HG03378 (cell line): ENCODE measurements at regions not wholly inside any gene's neighbourhood (a gene's known extent, or its start where the extent isn't known, plus 50 kb on each side); places are given as distances from the start of the nearest gene placed in this dataset.

Source experiments
- ATAC-seq: cut with Tn5 transposase; IDR thresholded peaks from one replicate; pipeline ENCODE4 v1.9.1; 2021; ENCODE audit warnings: mild to moderate bottlenecking, moderate library complexity; ENCODE audit not compliant: unreplicated experiment

DNA sequence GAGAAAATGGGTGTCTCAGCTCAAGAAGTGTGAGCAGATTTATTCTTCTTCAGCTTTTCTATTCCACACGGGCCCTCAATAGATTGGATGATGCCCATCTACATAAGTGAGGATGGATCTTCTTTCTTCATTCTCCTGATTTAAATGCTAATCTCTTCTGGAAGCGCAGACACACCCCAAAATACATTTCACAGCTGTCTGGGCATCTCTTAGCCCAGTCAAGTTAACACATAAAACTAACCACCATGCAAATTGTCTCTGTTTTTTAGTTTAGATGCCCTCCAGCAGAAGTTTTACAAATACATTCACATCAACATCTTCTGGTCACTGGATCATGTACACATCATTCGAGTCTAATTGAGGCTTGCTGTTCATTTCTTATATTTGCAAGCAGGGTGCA, 249.0 kb upstream of the VCX3A start:
- no peak for ATAC-seq

DNA sequence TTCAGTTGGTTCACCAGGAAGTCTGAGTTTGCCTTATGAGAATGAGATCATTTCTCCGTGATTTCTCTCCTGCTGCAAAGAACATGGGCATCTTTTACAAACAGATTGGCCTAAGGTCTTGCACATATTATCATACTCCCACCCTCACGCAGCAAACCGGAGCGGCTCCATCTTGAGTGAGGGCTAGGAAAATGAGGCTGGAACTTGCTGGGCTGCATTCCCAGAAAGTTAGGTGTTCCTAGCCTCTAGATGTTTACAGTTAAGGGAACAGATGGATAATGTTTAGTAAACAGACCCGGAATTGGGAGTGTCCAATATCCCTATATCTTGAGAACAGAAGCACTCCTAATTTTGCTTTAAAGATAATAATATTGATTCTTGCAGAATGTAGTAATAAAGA, 247.9 kb upstream of the VCX3A start:
- no peak for ATAC-seq

DNA sequence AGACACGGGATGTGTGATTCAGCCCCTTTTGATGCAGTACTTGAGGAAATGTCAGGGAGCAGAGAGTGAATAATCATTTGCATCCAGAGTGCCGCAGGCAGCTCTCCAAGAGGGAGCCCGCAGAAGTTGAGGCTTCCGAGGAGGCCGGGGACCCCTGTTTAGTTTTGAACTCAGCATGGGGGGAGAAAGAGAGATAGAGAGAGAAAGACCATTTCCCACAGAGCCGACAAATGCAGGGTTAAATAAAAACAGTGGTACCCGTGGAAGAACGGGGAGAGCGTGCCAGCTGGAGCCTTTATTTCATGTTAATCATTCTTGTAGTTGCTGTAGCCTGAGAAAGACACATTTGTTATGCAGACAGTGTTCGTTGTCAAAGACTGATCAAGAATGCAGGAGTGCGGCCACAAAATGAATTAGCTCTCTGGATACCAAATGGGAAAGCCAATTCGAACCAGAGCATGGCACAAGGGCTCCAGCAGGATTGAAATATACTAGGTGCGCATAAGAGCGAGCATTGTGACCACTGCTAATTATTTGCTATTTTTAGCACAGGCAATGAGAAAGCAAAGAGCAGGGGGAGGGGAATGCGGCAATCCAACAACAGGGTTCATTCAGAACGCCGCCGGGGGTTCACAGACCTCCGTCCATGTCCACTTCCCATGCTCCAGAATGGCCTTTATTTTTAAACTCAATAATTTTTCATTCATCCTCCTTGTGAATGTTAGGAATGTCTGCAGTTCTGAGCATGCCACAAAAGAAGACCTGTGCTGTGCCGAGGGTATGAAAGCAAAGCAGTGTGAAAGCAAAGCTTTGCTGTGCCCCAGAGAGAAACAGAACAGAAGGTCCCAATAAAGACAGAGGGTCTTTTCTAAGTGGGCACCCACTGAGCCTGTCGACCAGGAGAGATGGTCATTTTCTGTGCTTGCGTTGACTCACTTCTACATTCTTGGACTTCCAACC, 243.9 kb upstream of the VCX3A start:
- no peak for ATAC-seq

DNA sequence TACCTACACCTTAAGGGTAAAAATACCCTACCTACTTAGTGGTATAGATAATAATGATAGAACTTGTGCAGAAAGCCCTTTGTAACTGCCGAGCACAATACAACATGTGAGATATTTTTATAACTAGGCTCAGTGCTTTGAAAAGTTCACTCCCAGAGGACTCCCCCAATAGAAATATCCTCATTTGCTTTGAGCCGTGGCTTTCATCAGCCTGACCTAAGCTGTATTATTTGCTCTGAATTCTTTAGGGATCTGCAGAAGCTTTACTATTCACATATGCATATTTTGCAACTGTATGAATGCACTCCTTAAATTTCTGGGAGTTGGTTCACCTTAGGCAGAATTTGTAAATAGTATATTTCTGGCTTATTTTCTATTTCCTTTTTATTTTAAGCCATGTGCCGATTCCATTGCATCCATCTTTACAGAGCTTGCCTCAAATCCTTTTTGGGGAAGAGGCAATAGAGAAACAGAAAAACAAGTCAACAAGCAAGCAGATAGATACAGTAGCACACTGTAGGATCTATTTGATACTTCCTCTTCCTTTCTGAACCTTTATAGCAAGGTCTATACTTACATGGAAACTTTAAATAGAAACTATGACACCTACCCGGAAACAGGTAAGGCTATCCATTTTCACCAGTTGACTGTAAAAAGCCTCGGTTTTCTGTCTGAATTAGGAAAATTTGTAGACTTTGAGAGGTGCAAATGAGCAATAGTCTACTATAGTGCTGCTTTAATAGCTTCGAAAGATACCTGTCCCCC, 242.5 kb upstream of the VCX3A start:
- ATAC-seq: peak; percentile 84

DNA sequence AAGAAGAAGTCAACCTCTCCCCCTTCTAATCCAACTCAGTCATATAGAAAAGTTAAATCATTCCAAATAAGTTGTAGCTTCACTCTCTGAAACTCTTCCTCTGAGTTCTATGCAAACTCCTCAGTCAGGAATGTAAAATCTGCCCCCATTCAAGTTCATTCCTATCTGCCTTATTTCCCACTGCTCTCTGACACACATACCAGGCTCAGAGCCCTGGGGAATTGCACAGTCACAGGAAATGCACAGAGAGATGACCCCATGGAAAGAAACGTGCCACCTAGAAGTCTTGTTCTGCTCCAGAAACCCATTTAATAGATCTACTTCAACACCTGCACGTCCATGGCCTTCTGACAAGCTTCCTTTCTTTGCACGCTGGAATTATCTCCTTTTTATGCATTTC, 236.0 kb upstream of the VCX3A start:
- ATAC-seq: no peak

DNA sequence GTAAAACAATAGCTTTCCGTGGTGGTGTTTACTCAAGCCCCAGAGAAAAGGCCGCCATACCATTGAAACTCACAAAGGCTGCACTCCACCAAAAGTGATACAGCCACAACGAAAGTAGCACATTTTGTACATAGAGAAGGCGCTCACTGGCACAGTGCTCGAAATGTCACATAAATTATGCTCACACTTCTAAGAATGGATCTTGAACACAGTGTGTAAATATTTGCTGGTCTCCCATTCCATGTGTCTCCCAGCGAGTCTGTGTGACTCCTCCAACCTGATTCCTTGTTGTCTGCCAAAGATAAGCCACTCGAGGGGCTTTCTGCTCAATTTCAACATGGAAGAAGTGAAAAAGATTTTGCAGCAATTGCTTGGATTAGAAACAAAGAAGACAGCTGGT, 234.0 kb upstream of the VCX3A start:
- no peak for ATAC-seq

DNA sequence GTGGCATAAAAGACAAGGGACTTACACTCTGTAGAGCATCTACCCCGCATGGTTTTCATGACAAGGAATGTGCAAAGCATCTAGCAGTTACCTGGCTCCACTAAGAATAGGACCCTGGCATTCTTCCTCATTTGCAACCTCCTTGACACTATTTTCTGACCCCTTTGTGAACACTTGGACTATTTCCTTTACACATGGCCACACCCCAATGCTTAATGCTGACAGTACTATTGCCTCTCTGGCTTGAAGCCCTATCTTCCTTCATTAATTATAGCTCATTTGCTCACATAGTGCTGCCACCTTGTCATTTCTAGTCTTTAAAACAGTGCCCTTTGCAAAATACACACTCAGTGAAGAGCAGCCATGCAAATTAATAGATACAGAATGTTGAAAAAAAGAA, 226.3 kb upstream of the VCX3A start:
- no peak for ATAC-seq

DNA sequence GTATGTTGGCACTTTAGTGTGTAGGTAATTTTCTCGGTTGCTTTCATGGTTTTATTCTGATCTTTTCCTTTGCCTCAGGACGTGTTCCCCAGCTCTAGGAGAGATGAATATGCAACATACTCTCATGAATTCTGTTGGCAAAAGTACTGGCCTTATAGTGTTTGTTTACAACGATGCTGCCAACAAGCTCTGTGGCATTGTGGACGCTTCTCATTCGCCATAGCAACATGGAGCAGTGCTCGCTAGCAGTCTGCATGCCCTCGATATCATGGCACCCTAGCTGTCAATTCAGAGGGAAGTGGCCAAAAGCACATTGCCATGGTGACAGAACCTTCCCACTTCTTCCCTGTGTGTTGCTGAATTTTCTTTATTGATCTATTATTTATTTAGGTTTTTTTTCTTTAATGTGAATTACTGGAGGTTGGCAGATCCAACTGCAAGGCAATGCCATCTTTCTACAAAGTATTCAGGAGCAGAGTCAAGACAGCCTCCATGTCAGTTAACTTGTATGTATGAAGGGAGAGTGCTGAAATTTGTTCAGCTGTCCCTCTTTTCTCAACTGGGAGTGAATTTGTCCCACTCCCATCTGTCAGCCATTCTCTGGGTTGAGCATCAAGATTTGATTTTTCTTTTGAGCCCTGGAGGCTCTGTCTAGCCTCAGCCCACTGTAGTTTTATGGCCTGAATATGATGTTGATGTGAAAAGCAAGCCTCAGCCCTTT, 224.9 kb upstream of the VCX3A start:
- ATAC-seq: no peak

DNA sequence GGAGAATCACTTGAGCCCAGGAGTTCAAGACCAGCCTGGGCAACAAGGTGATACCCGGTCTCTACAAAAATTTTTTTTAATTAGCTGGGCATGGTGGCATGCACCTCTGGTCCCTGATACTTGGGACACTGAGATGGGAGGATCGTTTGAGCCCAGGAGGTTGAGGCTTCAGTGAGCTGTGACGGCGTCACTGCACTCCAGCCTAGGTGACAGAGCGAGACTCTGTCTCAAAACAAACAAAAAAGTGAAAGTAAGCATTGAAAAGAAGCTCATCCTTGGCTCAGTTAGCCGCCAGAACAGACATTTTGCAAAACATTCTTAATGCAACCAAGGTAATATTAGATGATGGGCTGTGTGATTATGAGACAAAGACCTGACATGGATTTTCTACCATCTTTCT, 223.3 kb upstream of the VCX3A start:
- no peak for ATAC-seq

DNA sequence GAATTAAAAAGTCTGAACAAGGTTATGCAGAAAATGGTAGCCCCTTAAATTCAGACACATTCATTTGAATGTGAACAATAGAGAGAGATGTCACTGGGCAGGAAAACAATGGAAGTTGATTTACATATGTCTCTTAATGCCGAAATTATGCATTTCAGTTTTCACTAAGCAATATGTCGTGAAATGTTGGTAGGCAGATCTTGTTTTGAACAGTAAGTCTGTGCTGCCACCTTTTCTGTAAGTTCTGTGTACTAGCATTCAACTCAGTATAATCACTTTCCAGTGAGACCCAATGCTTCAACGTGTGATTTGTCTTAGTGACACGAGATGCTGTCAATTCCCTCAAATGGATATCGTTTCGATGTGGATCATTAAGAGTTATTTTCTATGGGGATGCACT, 222.7 kb upstream of the VCX3A start:
- no peak for ATAC-seq

DNA sequence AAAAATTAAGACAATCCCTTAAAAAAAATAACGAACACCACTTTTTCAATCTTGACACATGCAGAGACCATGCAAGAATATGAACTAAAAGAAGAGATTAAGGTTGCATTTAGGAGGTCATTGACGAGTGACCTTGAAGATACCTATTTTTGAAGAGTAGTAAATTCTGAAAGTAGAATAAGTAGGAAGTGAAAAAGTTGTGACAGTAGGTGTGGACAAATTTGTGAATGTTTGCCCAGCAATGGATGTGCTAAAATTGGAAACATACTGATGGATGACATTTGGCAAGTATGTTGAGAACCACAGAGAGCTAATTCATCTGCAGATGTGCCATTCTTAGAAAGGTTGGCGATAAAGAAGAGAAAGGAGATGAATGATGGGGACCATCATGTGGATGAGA, 213.7 kb upstream of the VCX3A start:
- peak; percentile 57 for ATAC-seq

DNA sequence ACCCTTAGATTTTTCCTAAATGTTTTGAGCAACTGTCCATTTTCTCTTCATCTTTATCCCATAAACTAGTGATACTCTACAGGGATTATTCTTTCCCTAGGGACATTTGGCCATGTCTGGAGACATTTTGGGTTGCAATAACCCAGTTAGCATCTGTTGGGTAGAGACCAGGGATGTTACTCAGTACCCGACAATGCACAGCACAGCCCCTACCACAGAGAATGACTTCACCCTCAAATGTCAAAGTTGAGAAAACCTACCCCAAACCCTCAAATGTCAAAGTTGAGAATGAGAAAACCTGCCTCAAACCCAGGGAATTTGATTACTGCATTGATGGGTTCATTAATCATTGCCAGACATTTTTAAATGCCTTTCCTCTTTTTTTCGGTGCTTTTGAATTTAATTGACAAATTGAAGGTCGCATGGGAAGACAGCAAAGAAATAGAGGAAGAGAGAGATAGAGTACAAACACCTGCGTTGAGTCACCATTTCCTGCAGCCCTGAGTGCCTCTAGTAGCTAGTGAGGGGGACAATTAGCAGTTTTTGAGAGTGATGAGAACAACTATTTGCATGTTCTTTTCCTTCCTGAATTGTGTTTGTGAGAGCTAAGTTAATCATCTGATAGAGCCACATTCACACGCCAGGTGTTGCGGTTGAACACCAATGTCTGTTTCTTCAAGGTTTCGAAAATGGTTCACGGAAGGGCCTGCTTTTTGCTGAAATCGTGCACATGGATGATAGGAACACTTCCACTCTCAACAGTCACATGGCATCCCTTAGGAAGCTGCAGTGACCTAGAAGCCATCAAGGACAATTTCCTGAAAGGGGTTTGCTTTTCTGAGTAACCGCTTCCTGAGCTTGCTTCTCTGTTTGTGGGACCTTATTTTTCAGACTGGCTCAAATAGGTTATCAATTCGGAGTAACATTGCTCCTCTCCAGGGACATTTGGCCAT, 203.9 kb upstream of the VCX3A start:
- peak; percentile 98 for ATAC-seq

DNA sequence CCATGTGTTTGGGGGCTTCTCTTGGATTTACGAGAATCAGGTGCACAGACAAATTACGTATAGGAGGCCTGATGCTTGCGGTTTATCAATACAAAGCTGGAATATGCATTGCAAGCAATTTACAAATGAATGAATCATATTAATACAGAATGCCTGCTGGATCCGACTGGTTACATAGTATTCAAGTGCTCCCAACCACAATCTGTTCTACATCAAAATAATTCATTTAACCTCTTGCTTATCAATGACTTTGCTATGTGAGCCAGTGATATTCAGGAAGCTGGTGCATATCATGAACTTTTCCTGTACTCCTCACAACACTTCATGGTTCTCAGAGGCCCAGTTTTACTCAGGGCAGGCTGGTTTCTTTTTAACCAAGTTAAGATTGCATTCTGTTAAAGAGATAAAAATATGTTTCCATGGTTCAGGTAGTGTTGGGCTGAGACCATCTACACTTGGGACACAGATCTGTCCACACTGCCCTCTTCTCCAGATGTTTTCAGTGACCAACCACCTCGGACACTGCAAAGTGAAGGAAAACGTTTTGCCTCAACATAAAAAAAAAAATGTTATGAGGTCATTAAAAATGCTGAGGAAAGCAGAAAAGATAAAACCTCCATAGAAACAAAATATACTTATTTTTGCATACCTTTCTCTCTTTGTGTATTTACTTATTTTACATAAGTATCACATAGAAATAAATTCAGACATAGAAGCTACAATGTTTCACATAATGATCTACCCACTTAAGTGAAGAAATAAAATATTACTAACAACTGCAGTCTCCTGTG, 200.1 kb upstream of the VCX3A start:
- ATAC-seq: no peak

DNA sequence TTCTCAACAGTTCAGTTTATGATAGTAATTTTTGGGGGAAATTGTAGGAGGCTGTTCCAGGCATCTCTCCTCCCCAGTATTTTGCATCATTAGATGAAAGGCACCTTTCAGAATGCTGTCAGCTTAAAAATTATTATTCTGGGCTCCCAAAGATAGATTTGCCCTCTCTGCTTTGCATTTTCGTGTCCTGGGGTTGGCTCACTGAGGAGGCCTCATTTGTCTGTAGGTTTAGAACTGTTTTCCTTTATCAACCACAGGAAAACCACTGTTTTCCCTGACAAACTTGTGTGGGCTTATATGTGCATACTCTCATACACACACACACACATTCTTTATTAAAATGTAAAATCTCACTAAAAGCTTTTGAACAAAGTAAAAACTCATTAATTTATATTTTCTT, 197.2 kb upstream of the VCX3A start:
- peak; percentile 70 for ATAC-seq

DNA sequence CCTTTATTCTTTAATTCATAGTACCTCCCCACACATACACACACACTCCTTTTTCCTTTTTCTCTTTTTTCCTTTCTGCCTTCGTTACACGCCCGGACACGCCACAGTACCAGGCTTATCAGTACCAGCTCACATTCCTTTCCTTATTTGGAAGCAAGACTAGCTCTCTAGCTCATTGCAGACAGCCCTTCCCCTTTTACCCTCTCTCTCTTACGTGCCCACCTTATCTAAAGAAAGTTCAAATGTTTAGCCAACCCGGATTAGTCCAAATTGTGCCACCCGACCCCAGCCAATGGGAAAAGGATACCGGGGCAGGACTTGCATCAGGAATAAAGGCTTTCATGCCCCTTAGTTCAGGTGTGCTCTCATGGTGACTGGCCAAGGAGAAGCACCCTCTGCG, 194.7 kb upstream of the VCX3A start:
- no peak for ATAC-seq

DNA sequence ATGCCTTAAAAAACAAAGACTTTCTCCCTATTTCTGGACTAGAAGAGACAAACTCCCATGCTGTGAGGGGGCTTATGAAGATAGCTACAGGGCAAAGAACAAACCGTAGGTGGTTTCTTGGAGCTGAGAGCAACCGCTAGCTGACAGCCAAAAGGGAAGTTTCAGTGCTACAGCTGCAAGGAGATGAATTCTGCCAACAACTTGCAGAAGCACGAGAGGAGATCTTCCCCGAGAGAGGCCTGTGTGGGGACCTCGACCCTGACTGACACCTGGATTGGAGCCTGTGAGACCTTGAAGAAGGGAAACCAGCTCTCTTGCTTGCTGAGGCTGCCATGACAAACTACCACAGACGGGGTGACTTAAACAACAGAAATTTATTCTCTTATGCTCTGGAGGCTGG, 183.8 kb upstream of the VCX3A start:
- ATAC-seq: no peak

DNA sequence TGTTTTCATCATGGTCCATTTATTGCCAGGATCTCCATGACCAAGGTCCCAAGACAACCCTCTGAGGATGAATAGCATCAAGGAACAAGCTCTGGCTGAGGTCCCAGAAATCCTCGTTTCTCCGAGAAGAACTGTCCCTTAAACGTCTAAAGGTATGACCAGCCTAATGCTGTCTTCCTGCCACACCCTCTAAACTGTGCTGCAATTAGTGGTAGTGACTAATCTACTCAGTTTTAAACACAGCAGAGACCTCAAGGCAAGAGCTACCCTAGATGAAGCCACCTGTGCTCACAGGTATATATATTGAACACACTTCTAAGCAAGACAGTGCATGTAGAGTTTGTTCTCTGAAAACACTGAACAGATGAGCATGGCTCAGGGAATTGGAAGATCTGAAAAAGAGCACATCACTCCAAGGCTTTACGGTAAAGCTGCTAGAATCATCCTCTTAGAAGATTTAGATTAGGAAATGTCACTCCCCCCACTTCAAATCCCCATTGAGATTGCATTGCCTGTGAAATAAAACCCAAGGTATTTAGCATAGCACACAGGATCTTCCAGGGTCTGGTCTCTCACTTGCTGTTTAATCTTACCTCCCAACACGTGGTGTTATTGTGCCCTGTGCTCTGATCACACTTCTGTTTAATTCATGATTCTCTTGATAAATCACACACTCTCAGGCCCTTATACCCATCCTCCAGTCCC, 173.9 kb upstream of the VCX3A start:
- no peak for ATAC-seq

DNA sequence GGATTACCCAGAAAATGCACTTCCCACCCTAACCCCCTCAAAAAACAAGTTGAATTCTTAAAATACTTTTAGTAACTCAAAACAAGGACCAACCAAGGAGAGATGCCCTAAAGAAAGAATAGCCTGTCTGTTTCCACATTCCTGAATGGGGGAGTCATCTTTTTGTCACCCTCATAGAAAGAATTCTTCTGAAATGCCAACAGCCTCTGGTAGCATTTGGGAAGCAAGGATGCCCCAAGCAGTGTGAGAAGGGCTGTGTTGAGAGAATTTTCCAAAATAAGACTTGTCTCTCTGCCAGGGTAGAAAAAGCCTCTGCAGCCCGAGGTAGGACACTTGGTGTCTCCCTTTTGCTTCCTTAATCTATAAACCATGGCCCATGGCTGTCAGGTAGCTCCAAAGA, 173.1 kb upstream of the VCX3A start:
- ATAC-seq: no peak

DNA sequence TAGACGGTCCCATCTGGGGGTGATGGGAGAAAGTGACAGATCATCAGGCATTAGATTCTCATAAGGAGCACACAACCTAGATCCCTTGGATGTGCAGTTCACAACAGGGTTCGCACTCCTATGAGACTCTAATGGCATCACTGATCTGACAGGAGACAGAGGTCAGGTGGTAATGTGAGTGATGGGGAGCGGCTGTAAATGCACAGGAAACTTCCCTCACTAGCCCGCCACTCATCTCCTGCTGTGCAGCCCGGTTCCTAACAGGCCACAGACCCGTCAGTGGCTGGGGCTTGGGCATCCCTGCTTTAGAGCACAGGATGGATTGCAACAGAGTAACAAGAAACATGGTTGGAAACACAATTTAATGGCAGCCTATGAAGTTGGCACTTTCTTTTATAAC, 172.6 kb upstream of the VCX3A start:
- no peak for ATAC-seq
